ENCODE measurements at regions not wholly inside any gene's neighbourhood (a gene's known extent, or its start where the extent isn't known, plus 50 kb on each side); places are given as distances from the start of the nearest gene placed in this dataset.

DNA sequence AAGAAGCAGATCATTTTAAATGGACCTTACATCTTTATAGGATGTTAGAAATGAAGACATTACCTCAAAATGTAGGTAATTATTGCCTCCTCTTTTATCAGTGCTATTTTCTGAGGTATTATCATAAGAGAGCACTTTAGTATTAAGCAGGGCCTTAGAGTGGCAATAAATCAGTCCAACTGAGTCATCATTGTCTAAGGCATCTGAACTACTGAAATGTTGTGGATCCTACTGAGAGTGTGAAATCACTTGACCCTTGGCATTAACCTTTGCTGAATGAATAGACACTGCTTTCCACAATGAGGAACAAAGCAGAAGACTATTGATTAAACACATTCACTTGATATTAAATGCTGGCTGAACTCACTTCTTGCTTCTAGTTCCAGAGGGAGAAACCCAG lies 224.6 kb upstream of the ARRDC3 start:
- intact Hi-C loops (cut with DNase I) = no loop called here
- no peak overlapping the region for H3K4me3 ChIP-seq
- H3K27me3 ChIP-seq = no peaks in the 10 kb centered on the region
- H3K36me3 ChIP-seq = no peaks in the 10 kb centered on the region
- H3K4me1 ChIP-seq = no peaks in the 10 kb centered on the region
- TF ChIP-seq POLR2A (IDR thresholded peaks at IDR 0.05) (no peak), CTCF (IDR thresholded peaks at IDR 0.05) (no peak)
- H3K9me3 ChIP-seq = no peaks in the 10 kb centered on the region
- ATAC-seq = no peak
- no peak overlapping the region for H3K27ac ChIP-seq
- DNase-seq = no peak

DNA sequence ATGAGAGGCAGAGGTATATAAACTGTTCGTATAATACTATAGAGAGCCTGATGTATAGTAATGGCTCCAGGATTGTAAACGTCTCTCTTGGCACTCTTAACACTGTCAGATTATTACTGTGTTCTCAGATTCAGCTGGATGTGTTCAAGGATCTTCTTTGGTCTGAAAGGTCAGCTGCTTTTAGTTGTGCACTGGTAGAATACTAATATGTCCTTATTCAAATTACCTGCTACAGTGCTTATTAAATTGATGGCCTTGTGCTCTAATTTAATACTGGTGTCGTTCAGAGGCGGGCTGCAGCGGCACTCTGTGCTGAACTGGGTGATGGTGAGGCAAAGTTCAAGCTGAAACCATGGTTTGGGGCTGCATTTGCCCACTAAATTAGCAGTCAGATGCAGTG lies 216.7 kb upstream of the ARRDC3 start:
- Histone ChIP-seq H3K9me3 (peaks cover 0 to 7% (median 0%) of the 10 kb centered on the region in 12 donors), H3K27me3 (no peaks in the 10 kb centered on the region), H3K36me3 (no peaks in the 10 kb centered on the region), H3K27ac (no peak overlapping the region), H3K4me1 (no peaks in the 10 kb centered on the region), H3K4me3 (no peak overlapping the region)
- intact Hi-C loops (cut with DNase I) = no loop called here
- no peak for ATAC-seq
- DNase-seq = no peak
- WGBS, 4 donors = 84 to 88% (median 85%) methylated on average over 5 of the region's 5 CpGs
- TF ChIP-seq CTCF (IDR thresholded peaks at IDR 0.05) (no peak), POLR2A (IDR thresholded peaks at IDR 0.05) (no peak)

DNA sequence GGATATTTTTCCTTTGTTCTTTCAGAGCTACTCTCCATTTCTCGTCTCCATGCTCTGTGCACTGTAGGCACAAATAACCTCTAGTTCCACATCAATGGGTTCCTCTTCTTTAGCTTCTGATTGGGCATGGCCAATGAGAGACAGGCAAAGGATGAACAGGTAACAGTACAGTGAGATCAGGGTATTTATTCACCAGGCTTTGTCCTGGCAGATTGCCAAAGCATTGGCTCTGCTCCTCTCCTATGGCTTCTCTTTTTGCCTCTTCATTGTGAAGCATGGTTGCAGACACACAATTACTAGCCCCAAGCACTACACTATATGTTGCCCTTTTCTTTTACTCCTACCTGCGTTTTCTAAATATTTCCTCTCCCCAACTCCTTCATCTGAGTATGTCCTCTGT lies 215.1 kb upstream of the ARRDC3 start:
- WGBS, 4 donors = 84 to 93% (median 86%) methylated on average over 2 of the region's 2 CpGs
- no peaks in the 10 kb centered on the region for H3K27me3 ChIP-seq
- H3K4me3 ChIP-seq = no peak overlapping the region
- no peaks in the 10 kb centered on the region for H3K36me3 ChIP-seq
- no peak for ATAC-seq
- DNase-seq = no peak
- H3K9me3 ChIP-seq = peaks cover 0 to 21% (median 1%) of the 10 kb centered on the region in 12 donors
- TF ChIP-seq POLR2A (IDR thresholded peaks at IDR 0.05) = no peak
- TF ChIP-seq CTCF (IDR thresholded peaks at IDR 0.05) = no peak
- H3K27ac ChIP-seq = no peak overlapping the region
- intact Hi-C loops (cut with DNase I) = no loop called here
- no peaks in the 10 kb centered on the region for H3K4me1 ChIP-seq

- H3K27me3 ChIP-seq = no peaks in the 10 kb centered on the region
- H3K36me3 ChIP-seq = no peaks in the 10 kb centered on the region
- no peak for ATAC-seq
- no peaks in the 10 kb centered on the region for H3K4me1 ChIP-seq
- no peak overlapping the region for H3K4me3 ChIP-seq
- no peak for DNase-seq
- H3K9me3 ChIP-seq = peaks cover 0 to 33% (median 4%) of the 10 kb centered on the region in 12 donors
- intact Hi-C loops (cut with DNase I) = no loop called here
- no peak overlapping the region for H3K27ac ChIP-seq
- TF ChIP-seq POLR2A (IDR thresholded peaks at IDR 0.05) (no peak), CTCF (IDR thresholded peaks at IDR 0.05) (no peak)
- WGBS, 4 donors = 82 to 89% (median 85%) methylated on average over 3 of the region's 3 CpGs
These were observed 212.3 kb upstream of the ARRDC3 start for GRCh38 chr5:91595424-91595823.

All from heart left ventricle (tissue), 16 donors.